ENCODE measurements at regions not wholly inside any gene's neighbourhood (a gene's known extent, or its start where the extent isn't known, plus 50 kb on each side); places are given as distances from the start of the nearest gene placed in this dataset.
A peak's percentile ranks its signal among the peaks of the same experiment; 100 is the strongest.

- H3K27ac ChIP-seq: peak overlapping the region in 1 of 4 donors; percentile 7
- no peaks in the 10 kb centered on the region for H3K9me3 ChIP-seq
- H3K27me3 ChIP-seq: no peaks in the 10 kb centered on the region
- no peak for ATAC-seq (ENCODE audit: low FRiP score in 2 of 2)
- H3K4me1 ChIP-seq: peaks cover 29 to 48% (median 35%) of the 10 kb centered on the region in 4 donors
- WGBS, 2 donors: 77 to 79% methylated on average over 7 of the region's 7 CpGs
- H3K4me3 ChIP-seq: no peak overlapping the region
- peaks cover 0 to 5% (median 2%) of the 10 kb centered on the region in 4 donors for H3K36me3 ChIP-seq
- TF ChIP-seq, protein P1, sequence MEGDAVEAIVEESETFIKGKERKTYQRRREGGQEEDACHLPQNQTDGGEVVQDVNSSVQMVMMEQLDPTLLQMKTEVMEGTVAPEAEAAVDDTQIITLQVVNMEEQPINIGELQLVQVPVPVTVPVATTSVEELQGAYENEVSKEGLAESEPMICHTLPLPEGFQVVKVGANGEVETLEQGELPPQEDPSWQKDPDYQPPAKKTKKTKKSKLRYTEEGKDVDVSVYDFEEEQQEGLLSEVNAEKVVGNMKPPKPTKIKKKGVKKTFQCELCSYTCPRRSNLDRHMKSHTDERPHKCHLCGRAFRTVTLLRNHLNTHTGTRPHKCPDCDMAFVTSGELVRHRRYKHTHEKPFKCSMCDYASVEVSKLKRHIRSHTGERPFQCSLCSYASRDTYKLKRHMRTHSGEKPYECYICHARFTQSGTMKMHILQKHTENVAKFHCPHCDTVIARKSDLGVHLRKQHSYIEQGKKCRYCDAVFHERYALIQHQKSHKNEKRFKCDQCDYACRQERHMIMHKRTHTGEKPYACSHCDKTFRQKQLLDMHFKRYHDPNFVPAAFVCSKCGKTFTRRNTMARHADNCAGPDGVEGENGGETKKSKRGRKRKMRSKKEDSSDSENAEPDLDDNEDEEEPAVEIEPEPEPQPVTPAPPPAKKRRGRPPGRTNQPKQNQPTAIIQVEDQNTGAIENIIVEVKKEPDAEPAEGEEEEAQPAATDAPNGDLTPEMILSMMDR (IDR thresholded peaks at IDR 0.05): no peak
- TF ChIP-seq POLR2AphosphoS5 (IDR thresholded peaks at IDR 0.05): no peak
- TF ChIP-seq EP300 (IDR thresholded peaks at IDR 0.05): no peak
- no peak for TF ChIP-seq POLR2A (IDR thresholded peaks at IDR 0.05)
- no peak for DNase-seq
Measured at GRCh38 chr7:131042269-131043160, 285.2 kb upstream of the MKLN1 start.

- Histone ChIP-seq H3K4me1 (peaks cover 8 to 36% (median 19%) of the 10 kb centered on the region in 4 donors), H3K27me3 (no peaks in the 10 kb centered on the region), H3K27ac (no peak overlapping the region), H3K4me3 (no peak overlapping the region), H3K9me3 (no peaks in the 10 kb centered on the region), H3K36me3 (peaks cover 4 to 22% (median 6%) of the 10 kb centered on the region in 4 donors)
- DNase-seq: no peak
- 95 to 100% methylated on average over 1 of the region's 1 CpG for WGBS, 2 donors
- ATAC-seq (ENCODE audit: low FRiP score in 2 of 2): no peak
- no peak for TF ChIP-seq EP300 (IDR thresholded peaks at IDR 0.05)
- TF ChIP-seq, protein P1 (IDR thresholded peaks at IDR 0.05): no peak
- TF ChIP-seq POLR2AphosphoS5 (IDR thresholded peaks at IDR 0.05): no peak
- no peak for TF ChIP-seq POLR2A (IDR thresholded peaks at IDR 0.05)
Measured at GRCh38 chr7:131045526-131045925, 282.1 kb upstream of the MKLN1 start.

GRCh38 chr7:131046246-131046645, 281.4 kb upstream of the MKLN1 start:
- WGBS, 2 donors: 88 to 100% methylated on average over 1 of the region's 1 CpG
- ATAC-seq (ENCODE audit: low FRiP score in 2 of 2): no peak
- TF ChIP-seq EP300 (IDR thresholded peaks at IDR 0.05) (no peak), POLR2A (IDR thresholded peaks at IDR 0.05) (no peak), POLR2AphosphoS5 (IDR thresholded peaks at IDR 0.05) (no peak)
- TF ChIP-seq, protein P1 (IDR thresholded peaks at IDR 0.05): no peak

DNA sequence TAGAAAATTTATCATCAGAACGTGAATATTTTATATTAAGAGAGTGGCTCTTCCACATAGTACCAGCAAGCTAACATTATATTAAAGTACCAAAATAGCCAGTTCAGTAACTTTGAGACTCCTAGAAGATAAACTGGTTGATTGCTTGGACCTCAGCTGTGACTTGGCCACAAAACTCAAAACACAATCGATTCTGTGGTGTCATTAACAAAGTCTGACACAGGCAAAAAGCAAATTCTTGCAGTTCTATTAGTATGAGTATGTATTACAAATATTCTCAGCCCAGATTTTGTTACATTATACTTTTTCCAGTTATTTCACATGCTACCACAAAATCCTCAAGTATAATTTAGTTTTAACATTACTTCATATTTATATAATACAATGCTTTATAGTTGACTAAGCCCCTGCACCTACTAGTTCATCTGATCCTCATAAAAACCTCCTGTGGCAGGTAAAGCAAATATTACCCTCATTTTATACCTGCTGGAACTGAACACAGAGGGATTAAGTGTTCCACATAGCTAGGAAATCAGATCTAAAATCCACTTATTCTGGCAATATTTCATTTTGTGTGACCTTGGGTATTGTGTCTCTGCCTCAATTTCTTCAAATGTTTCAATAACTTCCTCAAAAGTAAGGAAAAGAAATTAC, 279.9 kb upstream of the MKLN1 start:
- Histone ChIP-seq H3K9me3 (no peaks in the 10 kb centered on the region), H3K36me3 (peaks cover 0 to 37% (median 7%) of the 10 kb centered on the region in 4 donors), H3K27me3 (no peaks in the 10 kb centered on the region), H3K4me3 (no peak overlapping the region), H3K4me1 (peaks cover 17 to 38% (median 29%) of the 10 kb centered on the region in 4 donors), H3K27ac (no peak overlapping the region)
- no peak for DNase-seq
- no peak for ATAC-seq (ENCODE audit: low FRiP score in 2 of 2)
- 79 to 83% methylated on average over 2 of the region's 2 CpGs for WGBS, 2 donors
- TF ChIP-seq, protein P1 (IDR thresholded peaks at IDR 0.05): no peak
- TF ChIP-seq EP300 (IDR thresholded peaks at IDR 0.05) (no peak), POLR2A (IDR thresholded peaks at IDR 0.05) (no peak)

More at GRCh38 chr7:131046246-131046645, 281.4 kb upstream of the MKLN1 start:
- Histone ChIP-seq H3K4me1 (peaks cover 10 to 30% (median 20%) of the 10 kb centered on the region in 4 donors), H3K27ac (no peak overlapping the region), H3K4me3 (no peak overlapping the region), H3K9me3 (no peaks in the 10 kb centered on the region), H3K27me3 (no peaks in the 10 kb centered on the region), H3K36me3 (peaks cover 3 to 29% (median 7%) of the 10 kb centered on the region in 4 donors)
- DNase-seq: no peak

All from upper lobe of left lung (tissue), 6 donors.